Cardiac muscle cell (in vitro differentiated cells and primary cell): ENCODE measurements at regions not wholly inside any gene's neighbourhood (a gene's known extent, or its start where the extent isn't known, plus 50 kb on each side); places are given as distances from the start of the nearest gene placed in this dataset.

Experiments
- DNase-seq, 2 donors: peaks; one replicate each; pipeline versions ENCODE4 v3.0.0 to v3.0.0-alpha.2; 2010 to 2017; ENCODE audit warnings: low read depth in 1 of 2, low spot score in 1 of 2
- H3K27ac ChIP-seq: fragments of 200-600 bp; sonication (generic); 2 replicates; pipeline ENCODE4 v1.5.1; 2016
- H3K27me3 ChIP-seq: fragments of 200-600 bp; sonication (generic); 2 replicates; pipeline ENCODE4 v1.6.0; 2016; ENCODE audit warnings: control low read depth
- H3K36me3 ChIP-seq: fragments of 200-600 bp; sonication (generic); 2 replicates; pipeline ENCODE4 v1.5.1; 2016; ENCODE audit warnings: control low read depth
- H3K4me1 ChIP-seq: fragments of 200-600 bp; sonication (generic); 2 replicates; pipeline ENCODE4 v1.8.1; 2017; ENCODE audit warnings: low read depth, mild to moderate bottlenecking, mixed run types
- H3K4me3 ChIP-seq: fragments of 200-600 bp; sonication (generic); 2 replicates; pipeline ENCODE4 v1.5.1; 2016; ENCODE audit warnings: mild to moderate bottlenecking
- H3K9me3 ChIP-seq: fragments of 200-600 bp; sonication (generic); 2 replicates; pipeline ENCODE4 v1.5.1; 2017; ENCODE audit warnings: low read depth, mild to moderate bottlenecking, control low read depth
- TF ChIP-seq, protein P1 (sequence below): IDR thresholded peaks from 2 replicates; pipeline ENCODE4 v1.5.1; 2012; ENCODE audit warnings: low read depth, mild to moderate bottlenecking, low read length

DNA sequence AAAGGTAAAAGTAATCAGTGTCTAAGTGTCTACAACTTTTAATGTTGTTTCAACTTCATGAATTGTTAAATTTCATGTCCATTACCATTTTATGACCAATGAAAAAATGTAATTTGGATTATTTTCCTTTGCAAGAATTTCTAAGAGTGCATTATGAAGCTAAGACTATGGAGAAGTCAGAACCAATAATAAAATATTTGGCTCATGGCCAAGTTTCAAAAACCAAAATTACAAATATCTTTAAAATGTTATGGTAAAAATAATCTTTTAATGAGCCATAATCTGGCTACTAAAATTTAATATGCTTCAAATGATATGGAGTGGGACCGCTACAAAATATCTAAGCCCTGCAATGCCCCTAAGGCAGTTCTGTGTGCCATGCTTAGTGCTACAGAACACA lies 294.1 kb upstream of the SMIM30 start:
- DNase-seq = no peak
- TF ChIP-seq, protein P1, sequence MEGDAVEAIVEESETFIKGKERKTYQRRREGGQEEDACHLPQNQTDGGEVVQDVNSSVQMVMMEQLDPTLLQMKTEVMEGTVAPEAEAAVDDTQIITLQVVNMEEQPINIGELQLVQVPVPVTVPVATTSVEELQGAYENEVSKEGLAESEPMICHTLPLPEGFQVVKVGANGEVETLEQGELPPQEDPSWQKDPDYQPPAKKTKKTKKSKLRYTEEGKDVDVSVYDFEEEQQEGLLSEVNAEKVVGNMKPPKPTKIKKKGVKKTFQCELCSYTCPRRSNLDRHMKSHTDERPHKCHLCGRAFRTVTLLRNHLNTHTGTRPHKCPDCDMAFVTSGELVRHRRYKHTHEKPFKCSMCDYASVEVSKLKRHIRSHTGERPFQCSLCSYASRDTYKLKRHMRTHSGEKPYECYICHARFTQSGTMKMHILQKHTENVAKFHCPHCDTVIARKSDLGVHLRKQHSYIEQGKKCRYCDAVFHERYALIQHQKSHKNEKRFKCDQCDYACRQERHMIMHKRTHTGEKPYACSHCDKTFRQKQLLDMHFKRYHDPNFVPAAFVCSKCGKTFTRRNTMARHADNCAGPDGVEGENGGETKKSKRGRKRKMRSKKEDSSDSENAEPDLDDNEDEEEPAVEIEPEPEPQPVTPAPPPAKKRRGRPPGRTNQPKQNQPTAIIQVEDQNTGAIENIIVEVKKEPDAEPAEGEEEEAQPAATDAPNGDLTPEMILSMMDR = no peak
- peaks cover 3% of the 10 kb centered on the region for H3K4me1 ChIP-seq
- no peaks in the 10 kb centered on the region for H3K27me3 ChIP-seq
- no peak overlapping the region for H3K4me3 ChIP-seq
- no peaks in the 10 kb centered on the region for H3K36me3 ChIP-seq
- no peak overlapping the region for H3K27ac ChIP-seq
- H3K9me3 ChIP-seq = no peaks in the 10 kb centered on the region

DNA sequence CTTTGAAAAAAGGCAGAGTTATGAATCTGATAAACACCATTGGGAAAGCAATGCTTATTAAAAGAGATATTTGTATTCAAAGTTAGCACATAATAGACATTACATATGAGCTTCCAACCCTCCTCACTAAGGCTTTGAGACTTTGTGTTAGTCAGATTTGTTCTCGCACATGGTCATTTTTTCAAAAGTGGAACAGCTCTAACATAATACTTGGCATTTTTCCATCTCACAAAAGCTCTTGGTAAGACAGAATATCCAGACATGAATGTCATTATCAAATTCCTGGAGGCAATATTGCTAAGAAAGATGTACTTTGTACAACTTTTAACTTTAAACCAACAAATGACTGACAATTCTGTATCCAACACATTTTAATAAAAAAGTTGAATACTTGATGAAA lies 292.4 kb upstream of the SMIM30 start:
- H3K9me3 ChIP-seq = no peaks in the 10 kb centered on the region
- no peak overlapping the region for H3K4me3 ChIP-seq
- no peak for DNase-seq
- peaks cover 3% of the 10 kb centered on the region for H3K4me1 ChIP-seq
- no peaks in the 10 kb centered on the region for H3K36me3 ChIP-seq
- no peaks in the 10 kb centered on the region for H3K27me3 ChIP-seq
- H3K27ac ChIP-seq = no peak overlapping the region
- TF ChIP-seq, protein P1 = no peak

DNA sequence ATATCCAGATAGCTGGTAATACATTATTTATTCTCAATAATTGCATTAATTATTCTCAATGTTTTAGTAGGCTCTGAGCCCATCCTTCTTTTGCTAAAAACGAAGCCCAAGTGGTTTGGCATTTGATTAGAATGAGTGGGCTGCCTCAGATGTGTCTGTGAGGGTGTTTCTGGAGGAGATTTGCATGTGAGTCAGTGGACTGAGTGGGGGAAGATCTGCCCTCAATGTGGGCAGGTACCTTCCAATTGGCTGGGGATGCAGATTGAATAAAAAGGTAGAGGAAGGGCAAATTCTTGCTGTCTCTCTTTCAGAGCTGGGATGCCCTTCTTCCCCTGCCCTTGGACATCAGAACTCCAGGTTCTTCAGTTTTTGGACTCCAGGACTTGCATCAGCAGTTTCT lies 290.6 kb upstream of the SMIM30 start:
- Histone ChIP-seq H3K27me3 (no peaks in the 10 kb centered on the region), H3K27ac (no peak overlapping the region)

DNA sequence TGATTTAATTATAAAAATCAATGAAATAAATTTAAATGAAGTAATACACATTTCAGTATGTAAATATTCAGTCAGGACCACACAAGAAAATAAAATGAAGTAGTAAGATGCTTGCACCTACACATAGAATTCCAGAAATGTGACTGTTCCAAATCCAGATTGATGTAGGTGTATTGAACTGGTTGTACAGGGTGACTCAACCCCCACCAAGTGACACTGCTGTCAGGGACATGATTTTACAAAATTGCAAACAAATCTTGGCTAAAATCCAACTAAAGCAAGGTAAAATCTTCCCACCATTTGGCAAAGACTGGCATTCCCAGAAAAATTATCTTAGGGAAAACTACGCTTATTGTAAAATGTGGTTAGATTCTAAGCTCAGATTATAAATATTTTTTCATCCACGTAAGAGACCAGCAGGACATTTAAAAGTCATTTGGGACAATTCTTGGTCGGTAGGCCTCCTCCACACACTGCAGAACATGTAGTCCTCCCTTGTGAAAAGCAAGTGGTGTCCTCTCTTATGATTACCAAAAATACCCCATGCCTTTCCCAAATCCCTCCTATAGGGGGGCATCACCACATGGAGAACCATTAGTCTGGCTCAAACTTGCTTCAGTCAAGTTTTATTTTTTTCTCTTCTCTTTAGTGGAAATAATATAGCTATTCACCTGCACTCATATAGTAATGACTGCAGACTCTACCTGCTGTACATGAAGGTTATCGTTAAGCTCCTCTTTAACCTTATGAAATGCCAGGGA lies 287.1 kb upstream of the SMIM30 start:
- Histone ChIP-seq H3K4me1 (peaks cover 3% of the 10 kb centered on the region), H3K27me3 (no peaks in the 10 kb centered on the region), H3K27ac (no peak overlapping the region), H3K36me3 (no peaks in the 10 kb centered on the region), H3K9me3 (no peaks in the 10 kb centered on the region), H3K4me3 (no peak overlapping the region)
- TF ChIP-seq, protein P1 = no peak
- DNase-seq = no peak

More for the DNA sequence above, 290.6 kb upstream of the SMIM30 start:
- DNase-seq = no peak
- Histone ChIP-seq H3K9me3 (no peaks in the 10 kb centered on the region), H3K4me3 (no peak overlapping the region), H3K4me1 (peaks cover 3% of the 10 kb centered on the region), H3K36me3 (no peaks in the 10 kb centered on the region)
- TF ChIP-seq, protein P1 = no peak

DNA sequence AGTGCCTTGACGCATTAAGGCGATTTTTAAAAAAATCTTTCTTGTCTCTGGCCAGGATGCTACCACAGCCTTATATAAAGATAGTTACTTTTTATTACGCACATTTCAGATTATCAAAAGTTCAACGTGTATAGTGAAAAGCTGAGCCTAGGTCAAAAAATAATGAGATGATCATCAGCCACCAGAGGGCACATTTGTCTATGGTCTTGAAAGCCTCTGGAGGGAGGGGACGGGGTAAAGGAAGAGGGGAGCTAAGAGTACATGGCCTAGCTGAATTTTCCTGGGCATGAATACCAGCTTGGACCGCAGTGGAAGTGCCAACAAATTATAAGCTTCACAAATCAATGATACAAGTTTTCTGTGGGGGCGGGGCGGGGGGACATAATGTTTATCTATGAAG lies 285.9 kb upstream of the SMIM30 start:
- H3K9me3 ChIP-seq = no peaks in the 10 kb centered on the region
- H3K36me3 ChIP-seq = no peaks in the 10 kb centered on the region
- H3K4me3 ChIP-seq = no peak overlapping the region
- TF ChIP-seq, protein P1 = no peak
- peak in 1 of 2 donors; percentile 38 for DNase-seq
- H3K4me1 ChIP-seq = peaks cover 3% of the 10 kb centered on the region
- H3K27me3 ChIP-seq = no peaks in the 10 kb centered on the region
- H3K27ac ChIP-seq = no peak overlapping the region

DNA sequence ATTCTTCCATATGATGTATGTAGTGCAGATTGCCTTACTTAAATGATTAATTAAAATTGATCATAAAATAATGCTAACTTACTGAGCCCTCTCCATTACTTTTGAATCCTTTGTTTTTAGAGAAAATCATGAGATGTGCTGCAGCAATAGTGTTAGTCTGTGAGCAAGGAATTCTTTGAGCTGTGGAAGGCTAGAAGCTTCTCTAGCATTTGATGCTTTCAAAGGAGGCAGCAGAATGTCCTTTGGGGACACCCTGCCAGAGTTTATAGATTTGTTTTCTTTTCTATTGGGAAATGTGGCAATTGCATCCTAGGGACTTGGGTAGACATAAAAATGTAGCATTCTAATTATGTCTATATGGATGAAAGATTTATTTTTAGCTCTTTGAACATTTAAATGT lies 284.1 kb upstream of the SMIM30 start:
- Histone ChIP-seq H3K4me1 (peaks cover under 1% of the 10 kb centered on the region), H3K4me3 (no peak overlapping the region), H3K36me3 (no peaks in the 10 kb centered on the region), H3K27ac (no peak overlapping the region), H3K27me3 (no peaks in the 10 kb centered on the region), H3K9me3 (no peaks in the 10 kb centered on the region)
- DNase-seq = no peak
- TF ChIP-seq, protein P1 = no peak
